MM.1S (cell line): ENCODE measurements at regions not wholly inside any gene's neighbourhood (a gene's known extent, or its start where the extent isn't known, plus 50 kb on each side); places are given as distances from the start of the nearest gene placed in this dataset.

Source experiments
- DNase-seq: peaks from one replicate; pipeline ENCODE4 v3.0.0-alpha.2; 2015
- H2AFZ ChIP-seq: fragments of 300-600 bp; sonication (generic); 2 replicates; pipeline ENCODE4 v1.6.0; 2016; ENCODE audit warnings: antibody characterized with exemption, low read length
- H3F3A ChIP-seq: fragments of 300-600 bp; sonication (generic); 2 replicates; pipeline ENCODE4 v1.6.1; 2016; ENCODE audit warnings: mild to moderate bottlenecking, antibody characterized with exemption, low read length, moderate library complexity, mixed read lengths; ENCODE audit not compliant: insufficient read depth
- H3K27ac ChIP-seq: fragments of 300-600 bp; sonication (generic); 2 replicates; pipeline ENCODE4 v1.5.1; 2016; ENCODE audit warnings: mild to moderate bottlenecking, low read length
- H3K27me3 ChIP-seq: fragments of 300-600 bp; sonication (generic); replicated peaks from 2 replicates; pipeline ENCODE4 v1.6.0; 2016; ENCODE audit warnings: low read length; ENCODE audit not compliant: insufficient read depth
- H3K36me3 ChIP-seq: fragments of 300-600 bp; sonication (generic); replicated peaks from 2 replicates; pipeline ENCODE4 v1.6.1; 2016; ENCODE audit warnings: mild to moderate bottlenecking, low read length, mixed read lengths; ENCODE audit not compliant: insufficient read depth
- H3K4me1 ChIP-seq: fragments of 300-600 bp; sonication (generic); 2 replicates; pipeline ENCODE4 v1.6.1; 2016; ENCODE audit warnings: low read length, mixed read lengths
- H3K4me2 ChIP-seq: fragments of 300-600 bp; sonication (generic); 2 replicates; pipeline ENCODE4 v1.6.0; 2016; ENCODE audit warnings: low read depth, low read length
- H3K4me3 ChIP-seq: fragments of 300-600 bp; sonication (generic); 2 replicates; pipeline ENCODE4 v1.5.1; 2016; ENCODE audit warnings: low read length, mixed read lengths
- H3K79me2 ChIP-seq: fragments of 300-600 bp; sonication (generic); 2 replicates; pipeline ENCODE4 v1.6.1; 2016; ENCODE audit warnings: mixed run types, low read length, mixed read lengths
- H3K9ac ChIP-seq: fragments of 300-600 bp; sonication (generic); 2 replicates; pipeline ENCODE4 v1.6.1; 2016; ENCODE audit warnings: low read length, mixed read lengths
- H3K9me2 ChIP-seq: fragments of 300-600 bp; sonication (generic); replicated peaks from 2 replicates; pipeline ENCODE4 v1.6.1; 2016; ENCODE audit warnings: mild to moderate bottlenecking, low read length, mixed read lengths; ENCODE audit not compliant: insufficient read depth
- H3K9me3 ChIP-seq: fragments of 300-600 bp; sonication (generic); replicated peaks from 2 replicates; pipeline ENCODE4 v1.6.1; 2016; ENCODE audit warnings: mild to moderate bottlenecking, low read length, mixed read lengths; ENCODE audit not compliant: insufficient read depth
- H4K20me1 ChIP-seq: fragments of 300-600 bp; sonication (generic); 2 replicates; pipeline ENCODE4 v1.6.1; 2016; ENCODE audit warnings: mild to moderate bottlenecking, low read length, moderate library complexity, mixed read lengths; ENCODE audit not compliant: insufficient read depth
- EZH2 ChIP-seq: fragments of 300-600 bp; sonication (generic); optimal IDR thresholded peaks from 2 replicates; pipeline ENCODE3; 2017; ENCODE audit warnings: low read depth, mild to moderate bottlenecking, antibody characterized with exemption, low read length, mixed read lengths
- EZH2phosphoT487 ChIP-seq: fragments of 300-600 bp; sonication (generic); IDR thresholded peaks from 2 replicates; pipeline ENCODE4 v1.6.1; 2018; ENCODE audit warnings: antibody characterized with exemption, low read length
- TF ChIP-seq, protein P1 (sequence below): fragments of 300-600 bp; sonication (generic); IDR thresholded peaks from 2 replicates; pipeline ENCODE4 v1.5.1; 2016; ENCODE audit warnings: antibody characterized with exemption, low read length, mixed read lengths

GRCh38 chr3:147162743-147163142 is 243.6 kb downstream of the ZIC4 start:
- TF ChIP-seq EZH2 (no peak), EZH2phosphoT487 (no peak)
- TF ChIP-seq, protein P1, sequence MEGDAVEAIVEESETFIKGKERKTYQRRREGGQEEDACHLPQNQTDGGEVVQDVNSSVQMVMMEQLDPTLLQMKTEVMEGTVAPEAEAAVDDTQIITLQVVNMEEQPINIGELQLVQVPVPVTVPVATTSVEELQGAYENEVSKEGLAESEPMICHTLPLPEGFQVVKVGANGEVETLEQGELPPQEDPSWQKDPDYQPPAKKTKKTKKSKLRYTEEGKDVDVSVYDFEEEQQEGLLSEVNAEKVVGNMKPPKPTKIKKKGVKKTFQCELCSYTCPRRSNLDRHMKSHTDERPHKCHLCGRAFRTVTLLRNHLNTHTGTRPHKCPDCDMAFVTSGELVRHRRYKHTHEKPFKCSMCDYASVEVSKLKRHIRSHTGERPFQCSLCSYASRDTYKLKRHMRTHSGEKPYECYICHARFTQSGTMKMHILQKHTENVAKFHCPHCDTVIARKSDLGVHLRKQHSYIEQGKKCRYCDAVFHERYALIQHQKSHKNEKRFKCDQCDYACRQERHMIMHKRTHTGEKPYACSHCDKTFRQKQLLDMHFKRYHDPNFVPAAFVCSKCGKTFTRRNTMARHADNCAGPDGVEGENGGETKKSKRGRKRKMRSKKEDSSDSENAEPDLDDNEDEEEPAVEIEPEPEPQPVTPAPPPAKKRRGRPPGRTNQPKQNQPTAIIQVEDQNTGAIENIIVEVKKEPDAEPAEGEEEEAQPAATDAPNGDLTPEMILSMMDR: no peak
- H3K36me3 ChIP-seq: no peaks in the 10 kb centered on the region
- no peak overlapping the region for H3K4me2 ChIP-seq
- no peak overlapping the region for H3K9ac ChIP-seq
- no peaks in the 10 kb centered on the region for H3F3A ChIP-seq
- no peak overlapping the region for H3K27ac ChIP-seq
- H3K4me1 ChIP-seq: no peaks in the 10 kb centered on the region
- no peak for DNase-seq
- no peaks in the 10 kb centered on the region for H3K79me2 ChIP-seq
- H3K9me3 ChIP-seq: no peaks in the 10 kb centered on the region
- H3K9me2 ChIP-seq: no peaks in the 10 kb centered on the region
- no peaks in the 10 kb centered on the region for H4K20me1 ChIP-seq
- H2AFZ ChIP-seq: no peak overlapping the region
- H3K4me3 ChIP-seq: no peak overlapping the region
- no peaks in the 10 kb centered on the region for H3K27me3 ChIP-seq

DNA sequence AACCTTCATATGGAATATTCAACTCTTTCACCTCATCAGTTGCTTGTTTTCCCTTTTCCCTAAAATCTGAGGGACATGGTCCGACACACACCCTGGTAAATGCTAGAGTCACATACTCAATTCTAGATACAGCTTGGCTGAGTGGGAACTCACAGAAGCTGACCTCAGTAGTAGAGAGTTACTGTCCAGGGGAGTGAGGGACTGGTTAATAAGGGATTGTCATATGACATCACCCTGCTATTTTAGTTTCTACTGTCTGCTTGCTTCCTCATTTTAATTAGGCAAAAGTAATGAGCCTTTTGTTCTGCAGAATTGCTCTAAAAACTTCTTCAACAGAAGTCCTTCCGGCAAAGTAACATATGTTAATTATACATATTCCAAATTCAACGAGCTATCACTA is 244.5 kb downstream of the ZIC4 start:
- H4K20me1 ChIP-seq: no peaks in the 10 kb centered on the region
- no peaks in the 10 kb centered on the region for H3K9me3 ChIP-seq
- TF ChIP-seq, protein P1: no peak
- TF ChIP-seq EZH2phosphoT487 (no peak), EZH2 (no peak)
- H3K9me2 ChIP-seq: no peaks in the 10 kb centered on the region
- no peaks in the 10 kb centered on the region for H3K79me2 ChIP-seq
- H3K4me3 ChIP-seq: no peak overlapping the region
- no peaks in the 10 kb centered on the region for H3F3A ChIP-seq
- DNase-seq: no peak
- no peak overlapping the region for H2AFZ ChIP-seq
- H3K4me1 ChIP-seq: no peaks in the 10 kb centered on the region
- H3K27me3 ChIP-seq: no peaks in the 10 kb centered on the region
- H3K4me2 ChIP-seq: no peak overlapping the region
- no peaks in the 10 kb centered on the region for H3K36me3 ChIP-seq
- H3K27ac ChIP-seq: no peak overlapping the region
- no peak overlapping the region for H3K9ac ChIP-seq

- Histone ChIP-seq H3K79me2 (no peaks in the 10 kb centered on the region), H2AFZ (no peak overlapping the region), H3K9me3 (no peaks in the 10 kb centered on the region), H3K4me3 (no peak overlapping the region), H3K4me2 (no peak overlapping the region), H3K27me3 (no peaks in the 10 kb centered on the region), H3K36me3 (no peaks in the 10 kb centered on the region), H3K27ac (no peak overlapping the region), H3K9ac (no peak overlapping the region), H3K4me1 (no peaks in the 10 kb centered on the region), H4K20me1 (no peaks in the 10 kb centered on the region), H3F3A (no peaks in the 10 kb centered on the region), H3K9me2 (no peaks in the 10 kb centered on the region)
- no peak for DNase-seq
- TF ChIP-seq, protein P1: no peak
- TF ChIP-seq EZH2phosphoT487 (no peak), EZH2 (no peak)
These were observed 245.4 kb downstream of the ZIC4 start for GRCh38 chr3:147160984-147161383.
